Common myeloid progenitor, CD34-positive (primary cell): ENCODE measurements at regions not wholly inside any gene's neighbourhood (a gene's known extent, or its start where the extent isn't known, plus 50 kb on each side); places are given as distances from the start of the nearest gene placed in this dataset.

ENCODE experiments used
- CTCF ChIA-PET: fragments of 350-600 bp; sonication (Branson Sonifier 250); formaldehyde crosslinking; loops from one replicate; lab custom pipeline; 2021; ENCODE audit warnings: antibody characterized with exemption; lab: Charles Lee
- POLR2A ChIA-PET: fragments of 350-600 bp; sonication (Branson Sonifier 250); formaldehyde crosslinking; loops from one replicate; lab custom pipeline; 2021; ENCODE audit warnings: antibody characterized with exemption; lab: Charles Lee
- DNase-seq, 3 donors: peaks; one replicate each; pipeline versions ENCODE4 v3.0.0 to v3.0.0-alpha.2; 2013
- H3K27ac ChIP-seq, 2 experiments: 1 replicate in 1 of 2; 2 replicates in 1 of 2; pipeline ENCODE4 v1.7.0; 2013; ENCODE audit warnings: inconsistent platforms in 2 of 2, low read length in 2 of 2, mild to moderate bottlenecking in 2 of 2, low read depth in 1 of 2, moderate library complexity in 1 of 2; ENCODE audit not compliant: severe bottlenecking in 2 of 2, insufficient read depth in 1 of 2, poor library complexity in 1 of 2
- H3K27me3 ChIP-seq, 5 experiments: replicated peaks in 2 of 5; 1 replicate in 3 of 5; 2 replicates in 2 of 5; pipeline versions ENCODE4 v1.6.1 to v1.7.0; 2013; ENCODE audit warnings: low read length in 4 of 5, mild to moderate bottlenecking in 2 of 5, moderate library complexity in 2 of 5, inconsistent platforms in 1 of 5; ENCODE audit not compliant: insufficient read depth in 5 of 5, control insufficient read depth in 4 of 5
- H3K36me3 ChIP-seq, 4 experiments: 1 replicate in 2 of 4; 2 replicates in 2 of 4; pipeline versions ENCODE4 v1.6.1 to v1.7.0; 2013; ENCODE audit warnings: low read length in 3 of 4, control low read depth in 1 of 4, mild to moderate bottlenecking in 1 of 4; ENCODE audit not compliant: control insufficient read depth in 4 of 4, insufficient read depth in 4 of 4
- H3K4me1 ChIP-seq, 4 experiments: 1 replicate in 3 of 4; 2 replicates in 1 of 4; pipeline versions ENCODE4 v1.6.1 to v1.7.1; 2013; ENCODE audit warnings: low read length in 3 of 4, mild to moderate bottlenecking in 3 of 4, control low read depth in 1 of 4, inconsistent platforms in 1 of 4, moderate library complexity in 1 of 4; ENCODE audit not compliant: control insufficient read depth in 4 of 4, insufficient read depth in 4 of 4; ENCODE audit errors: control extremely low read depth in 1 of 4
- H3K4me3 ChIP-seq, 7 experiments: 1 replicate in 4 of 7; 2 replicates in 3 of 7; pipeline versions ENCODE4 v1.5.1 to v1.7.0; 2013; ENCODE audit warnings: mild to moderate bottlenecking in 7 of 7, low read length in 6 of 7, moderate library complexity in 6 of 7, inconsistent platforms in 2 of 7, low read depth in 2 of 7, control low read depth in 1 of 7; ENCODE audit not compliant: insufficient read depth in 4 of 7, control insufficient read depth in 1 of 7; ENCODE audit errors: extremely low read depth in 1 of 7
- H3K9me3 ChIP-seq, 5 experiments: 1 replicate in 4 of 5; 2 replicates in 1 of 5; pipeline versions ENCODE4 v1.6.1 to v1.7.1; 2013; ENCODE audit warnings: low read length in 4 of 5, mild to moderate bottlenecking in 2 of 5, inconsistent platforms in 1 of 5, low read depth in 1 of 5, moderate library complexity in 1 of 5; ENCODE audit not compliant: control insufficient read depth in 4 of 5, insufficient read depth in 2 of 5; ENCODE audit errors: control extremely low read depth in 1 of 5
- WGBS: methylation state at CpG from one replicate; pipeline ENCODE4 v1.1.5; 2013; ENCODE audit not compliant: insufficient coverage; 5-methylcytosine and 5-hydroxymethylcytosine counted together

DNA sequence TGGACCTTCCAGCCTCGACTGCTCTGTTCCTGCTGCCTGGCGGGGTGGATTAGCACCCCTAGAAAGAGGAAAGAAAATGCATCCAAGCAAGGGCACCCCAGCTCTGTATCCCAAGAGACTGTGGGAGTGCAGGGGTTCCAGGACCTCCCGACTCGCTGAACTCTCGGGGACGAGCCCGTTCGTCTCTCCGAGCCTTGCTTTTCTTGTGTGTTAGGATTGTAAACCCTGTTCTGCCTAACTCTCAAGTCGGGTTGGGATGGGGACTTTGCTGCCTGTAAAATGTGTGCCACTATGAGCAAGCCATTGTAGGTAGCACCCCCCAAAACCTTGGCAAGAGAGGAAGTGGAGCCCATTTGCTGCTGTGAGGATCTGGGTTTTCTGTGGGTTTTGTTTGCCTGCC, 73.2 kb upstream of the VRK1 start:
- Histone ChIP-seq H3K4me3 (no peak overlapping the region), H3K27ac (no peak overlapping the region), H3K4me1 (no peaks in the 10 kb centered on the region), H3K27me3 (peaks cover 0 to 1% (median 0%) of the 10 kb centered on the region in 5 experiments), H3K9me3 (no peaks in the 10 kb centered on the region), H3K36me3 (no peaks in the 10 kb centered on the region)
- WGBS = 96% methylated on average over 9 of the region's 10 CpGs
- POLR2A ChIA-PET = no interaction called here
- DNase-seq = no peak
- CTCF ChIA-PET = no interaction called here

- no peak overlapping the region for H3K27ac ChIP-seq
- ChIA-PET POLR2A (no interaction called here), CTCF (interaction anchor here (0.9 kb wide), 1 partner anchor 9 kb away, joined by 3 read pairs; no protein-coding TSS in a partner anchor)
- DNase-seq = no peak
- no peaks in the 10 kb centered on the region for H3K9me3 ChIP-seq
- H3K36me3 ChIP-seq = no peaks in the 10 kb centered on the region
- no peaks in the 10 kb centered on the region for H3K4me1 ChIP-seq
- 95% methylated on average over 7 of the region's 8 CpGs for WGBS
- H3K27me3 ChIP-seq = peaks cover 0 to 2% (median 1%) of the 10 kb centered on the region in 5 experiments
- H3K4me3 ChIP-seq = no peak overlapping the region
Measured at GRCh38 chr14:96725232-96725631, 72.0 kb upstream of the VRK1 start.

GRCh38 chr14:96727073-96727472, 70.1 kb upstream of the VRK1 start:
- H3K27ac ChIP-seq = no peak overlapping the region
- no peak for DNase-seq
- H3K4me3 ChIP-seq = no peak overlapping the region
- POLR2A ChIA-PET = no interaction called here
- peaks cover 0 to 4% (median 1%) of the 10 kb centered on the region in 5 experiments for H3K27me3 ChIP-seq
- CTCF ChIA-PET = no interaction called here
- H3K9me3 ChIP-seq = no peaks in the 10 kb centered on the region
- 60% methylated on average over 1 of the region's 2 CpGs for WGBS
- H3K4me1 ChIP-seq = no peaks in the 10 kb centered on the region
- no peaks in the 10 kb centered on the region for H3K36me3 ChIP-seq

DNA sequence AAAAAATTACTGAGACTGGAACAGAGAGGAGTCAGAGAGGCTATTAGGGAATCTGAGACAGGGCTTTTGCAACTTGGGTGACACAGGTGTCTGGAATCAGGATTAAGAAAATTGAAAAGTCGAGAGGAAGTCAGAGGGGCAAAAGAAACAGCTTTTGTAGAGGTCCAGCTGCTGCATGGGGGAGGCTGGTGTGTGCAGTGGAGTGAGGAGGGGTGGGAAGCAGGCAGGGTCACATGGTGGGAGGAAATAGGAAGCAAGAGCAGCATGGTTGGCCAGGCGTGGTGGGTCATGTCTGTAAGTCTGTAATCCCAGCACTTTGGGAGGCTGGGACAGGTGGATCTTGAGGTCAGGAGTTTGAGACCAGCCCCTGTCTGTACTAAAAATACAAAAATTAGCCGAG, 69.7 kb upstream of the VRK1 start:
- no peak overlapping the region for H3K27ac ChIP-seq
- H3K4me1 ChIP-seq = no peaks in the 10 kb centered on the region
- H3K4me3 ChIP-seq = no peak overlapping the region
- ChIA-PET POLR2A (no interaction called here), CTCF (no interaction called here)
- WGBS = 68% methylated on average over 2 of the region's 3 CpGs
- no peaks in the 10 kb centered on the region for H3K9me3 ChIP-seq
- peaks cover 0 to 4% (median 1%) of the 10 kb centered on the region in 5 experiments for H3K27me3 ChIP-seq
- DNase-seq = no peak
- H3K36me3 ChIP-seq = no peaks in the 10 kb centered on the region

DNA sequence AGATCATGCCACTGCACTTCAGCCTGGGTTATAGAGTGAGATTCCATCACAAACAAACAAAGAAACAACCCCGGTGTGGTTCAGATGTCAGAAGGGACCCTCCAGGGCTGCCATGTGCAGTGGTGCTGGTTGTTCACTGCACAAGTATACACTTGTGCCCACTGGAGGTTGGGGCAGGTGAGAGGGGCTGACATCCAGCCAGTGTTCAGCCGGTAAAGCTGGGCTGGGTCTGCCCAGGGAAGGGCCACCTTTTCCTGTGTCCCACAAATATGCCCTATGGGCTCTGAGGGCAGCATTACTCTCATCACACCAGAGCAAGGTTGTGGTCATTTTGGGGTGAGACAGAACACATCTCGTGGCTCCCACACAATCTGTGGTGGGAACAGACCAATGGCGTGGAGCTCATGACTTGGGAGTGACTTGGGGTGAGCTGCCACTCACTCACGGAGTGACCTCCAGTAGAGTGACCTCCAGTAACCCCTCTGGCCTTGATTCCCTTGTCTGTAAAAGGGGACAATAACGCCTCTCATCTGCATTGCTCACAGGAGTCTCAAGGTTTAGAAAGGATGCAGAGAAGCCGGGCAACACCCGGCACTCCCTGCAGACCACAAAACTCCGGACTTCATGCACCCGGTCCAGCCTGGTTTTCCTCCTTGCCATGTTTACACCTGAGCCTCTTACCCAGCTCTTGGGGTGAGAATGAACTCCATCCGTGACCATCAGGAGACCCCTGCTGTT, 69.0 kb upstream of the VRK1 start:
- POLR2A ChIA-PET = no interaction called here
- WGBS = 89% methylated on average over 8 of the region's 11 CpGs
- Histone ChIP-seq H3K9me3 (no peaks in the 10 kb centered on the region), H3K4me1 (no peaks in the 10 kb centered on the region), H3K4me3 (no peak overlapping the region), H3K36me3 (no peaks in the 10 kb centered on the region), H3K27ac (no peak overlapping the region), H3K27me3 (peaks cover 0 to 4% (median 1%) of the 10 kb centered on the region in 5 experiments)
- no peak for DNase-seq
- CTCF ChIA-PET = no interaction called here

GRCh38 chr14:96729889-96730288, 67.3 kb upstream of the VRK1 start:
- no peaks in the 10 kb centered on the region for H3K9me3 ChIP-seq
- no peaks in the 10 kb centered on the region for H3K36me3 ChIP-seq
- no peak overlapping the region for H3K27ac ChIP-seq
- no peak for DNase-seq
- POLR2A ChIA-PET = no interaction called here
- no peaks in the 10 kb centered on the region for H3K4me1 ChIP-seq
- H3K4me3 ChIP-seq = no peak overlapping the region
- CTCF ChIA-PET = no interaction called here
- H3K27me3 ChIP-seq = peaks cover 0 to 12% (median 2%) of the 10 kb centered on the region in 5 experiments
- WGBS = 83% methylated on average over 1 of the region's 4 CpGs

DNA sequence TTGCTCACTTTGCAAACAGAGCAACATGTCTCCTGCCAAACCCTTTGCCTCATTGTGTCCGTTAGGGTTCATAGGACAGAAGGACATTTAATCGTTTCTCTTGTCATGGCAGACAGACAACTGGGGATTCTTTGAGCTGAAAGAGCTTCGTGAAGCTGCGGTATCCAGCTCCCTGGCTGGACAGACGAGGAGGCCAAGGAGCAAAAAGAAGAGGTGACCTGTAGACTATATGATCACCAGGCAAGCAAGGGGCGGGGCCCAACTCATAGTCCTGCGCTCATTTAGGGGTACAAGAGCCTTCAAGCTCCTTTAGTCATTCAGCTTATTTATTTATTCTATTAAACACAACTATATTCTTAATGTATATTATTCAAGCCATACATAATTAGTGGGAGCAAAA, 66.8 kb upstream of the VRK1 start:
- no peak for DNase-seq
- peaks cover 0 to 13% (median 5%) of the 10 kb centered on the region in 5 experiments for H3K27me3 ChIP-seq
- no peak overlapping the region for H3K4me3 ChIP-seq
- H3K36me3 ChIP-seq = no peaks in the 10 kb centered on the region
- no peaks in the 10 kb centered on the region for H3K9me3 ChIP-seq
- no peaks in the 10 kb centered on the region for H3K4me1 ChIP-seq
- ChIA-PET CTCF (no interaction called here), POLR2A (no interaction called here)
- 98% methylated on average over 5 of the region's 7 CpGs for WGBS
- no peak overlapping the region for H3K27ac ChIP-seq
